Uterus (tissue), 3 donors: ENCODE measurements at regions not wholly inside any gene's neighbourhood (a gene's known extent, or its start where the extent isn't known, plus 50 kb on each side); places are given as distances from the start of the nearest gene placed in this dataset.

ENCODE experiments used
- DNase-seq, 2 donors: peaks; one replicate each; pipeline ENCODE4 v3.0.0-alpha.2; 2019 to 2020
- H3K27ac ChIP-seq, 2 donors: fragments of 200-600 bp; sonication (generic); 1 replicate in 1 of 2; 2 replicates in 1 of 2; pipeline ENCODE4 v1.5.1; 2016 to 2018
- H3K27me3 ChIP-seq, 2 donors: fragments of 200-600 bp; sonication (generic); one replicate each; pipeline ENCODE4 v1.5.1; 2018 to 2019; ENCODE audit warnings: control low read depth in 1 of 2
- H3K36me3 ChIP-seq, 2 donors: fragments of 200-600 bp; sonication (generic); one replicate each; pipeline ENCODE4 v1.5.1; 2019; ENCODE audit warnings: control low read depth in 1 of 2
- H3K4me1 ChIP-seq, 2 donors: fragments of 200-600 bp; sonication (generic); one replicate each; pipeline ENCODE4 v1.5.1; 2018 to 2019; ENCODE audit warnings: control low read depth in 1 of 2
- H3K4me3 ChIP-seq, 2 donors: fragments of 200-600 bp; sonication (generic); 1 replicate in 1 of 2; 2 replicates in 1 of 2; pipeline ENCODE4 v1.5.1; 2018 to 2019; ENCODE audit warnings: mild to moderate bottlenecking in 1 of 2
- H3K9me3 ChIP-seq, 2 donors: fragments of 200-600 bp; sonication (generic); one replicate each; pipeline ENCODE4 v1.5.1; 2019; ENCODE audit warnings: control low read depth in 1 of 2
- POLR2A ChIP-seq, 2 donors: fragments of 450-650 bp; IDR thresholded peaks; one replicate each; pipeline ENCODE4 v1.6.1; 2016; ENCODE audit warnings: antibody characterized with exemption in 2 of 2, mild to moderate bottlenecking in 1 of 2, moderate library complexity in 1 of 2
- intact Hi-C: fragments of 100-400 bp; cut with DNase I; formaldehyde crosslinking; loops from one replicate; pipeline ENCODE4 v1.15.1; 2023; ENCODE audit warnings: low total_unique reads
- TF ChIP-seq, protein P1 (sequence below), 4 experiments: fragments of 200-600 bp in 2 of 4; fragments of 450-650 bp in 2 of 4; sonication (generic) in 2 of 4; IDR thresholded peaks; one replicate each; pipeline ENCODE4 v1.5.1; 2016 to 2019; ENCODE audit warnings: antibody characterized with exemption in 4 of 4, mild to moderate bottlenecking in 2 of 4, moderate library complexity in 1 of 4
- donor health status: DM: yes; HTN: yes; CAD: no.

GRCh38 chr4:126960760-126961159 is 672.0 kb upstream of the INTU start:
- Histone ChIP-seq H3K9me3 (no peaks in the 10 kb centered on the region), H3K36me3 (no peaks in the 10 kb centered on the region)

DNA sequence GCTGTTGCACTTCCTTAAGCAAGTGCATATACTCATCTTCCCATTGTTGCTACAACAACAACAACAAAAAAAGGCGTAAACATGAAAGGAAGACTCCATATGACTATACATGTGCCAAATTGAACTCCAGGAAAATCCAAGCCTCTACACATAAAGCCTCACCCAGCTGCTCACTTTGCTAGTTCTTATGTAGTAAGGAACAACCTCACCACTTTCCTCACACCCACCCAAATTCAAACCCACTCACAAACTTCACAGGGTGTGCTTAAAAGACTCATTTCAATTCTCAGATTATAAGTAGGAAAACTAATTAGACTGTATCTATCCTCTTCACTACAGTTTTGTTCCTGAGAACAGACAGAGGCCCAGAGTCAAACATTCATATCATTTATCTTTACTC is 671.1 kb upstream of the INTU start:
- Histone ChIP-seq H3K27me3 (no peaks in the 10 kb centered on the region), H3K4me3 (no peak overlapping the region), H3K9me3 (no peaks in the 10 kb centered on the region), H3K27ac (no peak overlapping the region), H3K4me1 (no peaks in the 10 kb centered on the region), H3K36me3 (no peaks in the 10 kb centered on the region)
- TF ChIP-seq, protein P1, sequence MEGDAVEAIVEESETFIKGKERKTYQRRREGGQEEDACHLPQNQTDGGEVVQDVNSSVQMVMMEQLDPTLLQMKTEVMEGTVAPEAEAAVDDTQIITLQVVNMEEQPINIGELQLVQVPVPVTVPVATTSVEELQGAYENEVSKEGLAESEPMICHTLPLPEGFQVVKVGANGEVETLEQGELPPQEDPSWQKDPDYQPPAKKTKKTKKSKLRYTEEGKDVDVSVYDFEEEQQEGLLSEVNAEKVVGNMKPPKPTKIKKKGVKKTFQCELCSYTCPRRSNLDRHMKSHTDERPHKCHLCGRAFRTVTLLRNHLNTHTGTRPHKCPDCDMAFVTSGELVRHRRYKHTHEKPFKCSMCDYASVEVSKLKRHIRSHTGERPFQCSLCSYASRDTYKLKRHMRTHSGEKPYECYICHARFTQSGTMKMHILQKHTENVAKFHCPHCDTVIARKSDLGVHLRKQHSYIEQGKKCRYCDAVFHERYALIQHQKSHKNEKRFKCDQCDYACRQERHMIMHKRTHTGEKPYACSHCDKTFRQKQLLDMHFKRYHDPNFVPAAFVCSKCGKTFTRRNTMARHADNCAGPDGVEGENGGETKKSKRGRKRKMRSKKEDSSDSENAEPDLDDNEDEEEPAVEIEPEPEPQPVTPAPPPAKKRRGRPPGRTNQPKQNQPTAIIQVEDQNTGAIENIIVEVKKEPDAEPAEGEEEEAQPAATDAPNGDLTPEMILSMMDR (IDR thresholded peaks at IDR 0.05) = no peak
- no peak for TF ChIP-seq POLR2A (IDR thresholded peaks at IDR 0.05)
- intact Hi-C loops = no loop called here
- no peak for DNase-seq

More at GRCh38 chr4:126960760-126961159, 672.0 kb upstream of the INTU start:
- Histone ChIP-seq H3K27ac (no peak overlapping the region), H3K27me3 (no peaks in the 10 kb centered on the region), H3K4me3 (no peak overlapping the region), H3K4me1 (no peaks in the 10 kb centered on the region)
- DNase-seq = no peak
- intact Hi-C loops = no loop called here
- TF ChIP-seq, protein P1 (IDR thresholded peaks at IDR 0.05) = no peak
- no peak for TF ChIP-seq POLR2A (IDR thresholded peaks at IDR 0.05)

DNA sequence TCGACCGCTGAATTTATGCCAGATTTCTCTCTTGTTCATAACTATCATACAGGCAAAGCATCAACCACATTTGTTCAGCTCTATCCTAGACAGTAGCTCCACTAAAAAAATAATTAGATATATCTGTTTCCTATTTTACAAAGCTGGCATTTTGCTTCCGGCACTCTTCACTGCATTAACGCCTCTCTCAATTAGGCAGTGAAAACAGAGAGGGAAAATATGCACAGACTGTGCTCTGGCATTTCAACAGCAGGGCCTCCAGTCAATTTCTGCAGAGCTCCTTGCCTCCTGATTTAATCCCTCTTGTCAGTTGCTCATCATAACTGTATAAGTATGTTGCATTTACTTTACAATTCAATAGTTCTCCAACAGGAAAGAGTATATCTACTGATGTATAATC is 666.9 kb upstream of the INTU start:
- no peaks in the 10 kb centered on the region for H3K4me1 ChIP-seq
- no peak for TF ChIP-seq POLR2A (IDR thresholded peaks at IDR 0.05)
- TF ChIP-seq, protein P1 (IDR thresholded peaks at IDR 0.05) = no peak
- no peaks in the 10 kb centered on the region for H3K27me3 ChIP-seq
- no peak overlapping the region for H3K4me3 ChIP-seq
- H3K9me3 ChIP-seq = no peaks in the 10 kb centered on the region
- H3K36me3 ChIP-seq = no peaks in the 10 kb centered on the region
- H3K27ac ChIP-seq = no peak overlapping the region
- DNase-seq = no peak
- intact Hi-C loops = no loop called here

GRCh38 chr4:126969360-126970235 is 663.2 kb upstream of the INTU start:
- no peaks in the 10 kb centered on the region for H3K27me3 ChIP-seq

GRCh38 chr4:126973201-126973600 is 659.6 kb upstream of the INTU start:
- Histone ChIP-seq H3K27ac (no peak overlapping the region), H3K36me3 (no peaks in the 10 kb centered on the region), H3K4me1 (no peaks in the 10 kb centered on the region), H3K4me3 (no peak overlapping the region), H3K27me3 (no peaks in the 10 kb centered on the region), H3K9me3 (no peaks in the 10 kb centered on the region)
- no peak for TF ChIP-seq POLR2A (IDR thresholded peaks at IDR 0.05)
- TF ChIP-seq, protein P1 (IDR thresholded peaks at IDR 0.05) = no peak
- intact Hi-C loops = no loop called here
- no peak for DNase-seq

More at GRCh38 chr4:126969360-126970235, 663.2 kb upstream of the INTU start:
- Histone ChIP-seq H3K4me1 (no peaks in the 10 kb centered on the region), H3K36me3 (no peaks in the 10 kb centered on the region), H3K4me3 (no peak overlapping the region), H3K27ac (no peak overlapping the region), H3K9me3 (no peaks in the 10 kb centered on the region)
- DNase-seq = no peak
- TF ChIP-seq, protein P1 (IDR thresholded peaks at IDR 0.05) = no peak
- TF ChIP-seq POLR2A (IDR thresholded peaks at IDR 0.05) = no peak
- intact Hi-C loops = no loop called here
